ENCODE measurements at regions not wholly inside any gene's neighbourhood (a gene's known extent, or its start where the extent isn't known, plus 50 kb on each side); places are given as distances from the start of the nearest gene placed in this dataset.

- H3K4me2 ChIP-seq (ENCODE audit: low read length) = no peak overlapping the region
- no peaks in the 10 kb centered on the region for H3K9me2 ChIP-seq (replicated peaks; ENCODE audit: control insufficient read depth, low read length)
- no peak overlapping the region for H3K27ac ChIP-seq (ENCODE audit: low read depth, low read length)
- H3K4me1 ChIP-seq (ENCODE audit: control insufficient read depth, low read length) = no peaks in the 10 kb centered on the region
- no peaks in the 10 kb centered on the region for H3K79me2 ChIP-seq (ENCODE audit: control insufficient read depth, low read length)
- no peaks in the 10 kb centered on the region for H3F3A ChIP-seq (ENCODE audit: control insufficient read depth, insufficient read depth)
- no peak for TF ChIP-seq CTCF (IDR thresholded peaks at IDR 0.05; ENCODE audit: low read depth, low read length, poor library complexity, severe bottlenecking)
- TF ChIP-seq EZH2phosphoT487 (IDR thresholded peaks at IDR 0.05; ENCODE audit: borderline replicate concordance, low read length) = no peak
- H3K4me3 ChIP-seq (ENCODE audit: low read length) = no peak overlapping the region
- no peaks in the 10 kb centered on the region for H3K27me3 ChIP-seq (ENCODE audit: control insufficient read depth, low read length)
- H3K36me3 ChIP-seq (ENCODE audit: control insufficient read depth, low read length) = no peaks in the 10 kb centered on the region
- H4K20me1 ChIP-seq (ENCODE audit: control insufficient read depth, insufficient read depth, low read depth, low read length) = no peaks in the 10 kb centered on the region
- no peaks in the 10 kb centered on the region for H3K9me3 ChIP-seq (ENCODE audit: control insufficient read depth, insufficient read depth, low read length)
Measured at GRCh38 chr7:156046031-156046560, 233.8 kb upstream of the SHH start.

- H3K4me3 ChIP-seq (ENCODE audit: low read length) = no peak overlapping the region
- no peak overlapping the region for H3K27ac ChIP-seq (ENCODE audit: low read depth, low read length)
- no peaks in the 10 kb centered on the region for H3F3A ChIP-seq (ENCODE audit: control insufficient read depth, insufficient read depth)
- H3K27me3 ChIP-seq (ENCODE audit: control insufficient read depth, low read length) = no peaks in the 10 kb centered on the region
- TF ChIP-seq CTCF (IDR thresholded peaks at IDR 0.05; ENCODE audit: low read depth, low read length, poor library complexity, severe bottlenecking) (no peak), EZH2phosphoT487 (IDR thresholded peaks at IDR 0.05; ENCODE audit: borderline replicate concordance, low read length) (no peak)
- H3K79me2 ChIP-seq (ENCODE audit: control insufficient read depth, low read length) = no peaks in the 10 kb centered on the region
- H3K9me2 ChIP-seq (replicated peaks; ENCODE audit: control insufficient read depth, low read length) = no peaks in the 10 kb centered on the region
- H4K20me1 ChIP-seq (ENCODE audit: control insufficient read depth, insufficient read depth, low read depth, low read length) = no peaks in the 10 kb centered on the region
- H3K4me1 ChIP-seq (ENCODE audit: control insufficient read depth, low read length) = no peaks in the 10 kb centered on the region
- H3K9me3 ChIP-seq (ENCODE audit: control insufficient read depth, insufficient read depth, low read length) = no peaks in the 10 kb centered on the region
- no peak overlapping the region for H3K4me2 ChIP-seq (ENCODE audit: low read length)
- H3K36me3 ChIP-seq (ENCODE audit: control insufficient read depth, low read length) = no peaks in the 10 kb centered on the region
Measured at GRCh38 chr7:156043416-156044178, 231.3 kb upstream of the SHH start.

- Histone ChIP-seq H3K4me3 (ENCODE audit: low read length) (no peak overlapping the region), H3K79me2 (ENCODE audit: control insufficient read depth, low read length) (no peaks in the 10 kb centered on the region), H3F3A (ENCODE audit: control insufficient read depth, insufficient read depth) (no peaks in the 10 kb centered on the region), H3K4me2 (ENCODE audit: low read length) (no peak overlapping the region), H3K27me3 (ENCODE audit: control insufficient read depth, low read length) (peaks cover 5% of the 10 kb centered on the region; the same call in 1 of the 2 replicates), H3K9me3 (ENCODE audit: control insufficient read depth, insufficient read depth, low read length) (no peaks in the 10 kb centered on the region), H4K20me1 (ENCODE audit: control insufficient read depth, insufficient read depth, low read depth, low read length) (no peaks in the 10 kb centered on the region), H3K9me2 (replicated peaks; ENCODE audit: control insufficient read depth, low read length) (no peaks in the 10 kb centered on the region), H3K4me1 (ENCODE audit: control insufficient read depth, low read length) (no peaks in the 10 kb centered on the region), H3K36me3 (ENCODE audit: control insufficient read depth, low read length) (no peaks in the 10 kb centered on the region), H3K27ac (ENCODE audit: low read depth, low read length) (no peak overlapping the region)
- TF ChIP-seq EZH2phosphoT487 (IDR thresholded peaks at IDR 0.05; ENCODE audit: borderline replicate concordance, low read length) = no peak
- no peak for TF ChIP-seq CTCF (IDR thresholded peaks at IDR 0.05; ENCODE audit: low read depth, low read length, poor library complexity, severe bottlenecking)
Measured at GRCh38 chr7:156041398-156041797, 229.1 kb upstream of the SHH start.

All from DOHH2 (cell line).